ENCODE measurements at regions not wholly inside any gene's neighbourhood (a gene's known extent, or its start where the extent isn't known, plus 50 kb on each side); places are given as distances from the start of the nearest gene placed in this dataset.

DNA sequence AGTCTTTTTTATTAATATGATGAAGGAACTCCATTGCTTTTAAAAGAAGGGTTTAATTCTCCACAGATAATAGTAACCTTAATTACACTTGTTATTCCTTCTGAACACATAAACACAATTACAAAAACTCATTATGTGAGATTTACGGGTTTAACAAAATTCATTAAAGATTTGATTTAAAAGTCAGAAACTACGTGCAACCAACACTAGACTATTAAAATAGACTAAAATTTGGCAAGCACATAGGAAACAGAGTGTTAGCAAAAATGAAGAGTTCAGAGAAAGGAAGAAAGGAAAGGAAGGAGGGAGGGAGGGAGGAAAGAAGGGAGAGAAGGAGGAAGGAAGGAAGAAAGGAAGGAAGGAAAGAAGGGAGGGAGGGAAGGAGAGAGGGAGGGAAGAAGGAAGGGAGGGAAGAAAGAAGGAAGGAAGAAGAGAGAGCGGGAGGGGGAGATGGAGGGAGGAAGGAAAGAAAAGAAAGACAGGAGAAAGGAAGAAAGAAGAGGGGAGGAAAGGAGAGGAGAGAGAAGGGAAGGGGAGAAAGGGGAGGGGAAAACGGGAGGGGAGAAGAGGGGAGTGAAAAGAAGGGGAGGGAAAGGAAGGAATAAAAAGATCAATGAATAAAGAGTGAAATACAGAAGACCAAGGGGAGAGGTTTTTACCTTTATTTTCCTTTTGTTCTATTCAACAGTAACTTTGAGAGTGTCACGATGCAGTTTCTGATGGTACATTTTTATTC lies 123.4 kb upstream of the LYPLAL1 start:
- WGBS, 5 donors, result 77 to 84% (median 78%) methylated on average over 5 of the region's 5 CpGs
- H3K27ac ChIP-seq, result no peak overlapping the region
- no peaks in the 10 kb centered on the region for H3K9me3 ChIP-seq
- no peak overlapping the region for H3K4me3 ChIP-seq
- DNase-seq, result no peak
- TF ChIP-seq POLR2AphosphoS5 (IDR thresholded peaks at IDR 0.05) (no peak), POLR2A (IDR thresholded peaks at IDR 0.05) (no peak)
- TF ChIP-seq, protein P1, sequence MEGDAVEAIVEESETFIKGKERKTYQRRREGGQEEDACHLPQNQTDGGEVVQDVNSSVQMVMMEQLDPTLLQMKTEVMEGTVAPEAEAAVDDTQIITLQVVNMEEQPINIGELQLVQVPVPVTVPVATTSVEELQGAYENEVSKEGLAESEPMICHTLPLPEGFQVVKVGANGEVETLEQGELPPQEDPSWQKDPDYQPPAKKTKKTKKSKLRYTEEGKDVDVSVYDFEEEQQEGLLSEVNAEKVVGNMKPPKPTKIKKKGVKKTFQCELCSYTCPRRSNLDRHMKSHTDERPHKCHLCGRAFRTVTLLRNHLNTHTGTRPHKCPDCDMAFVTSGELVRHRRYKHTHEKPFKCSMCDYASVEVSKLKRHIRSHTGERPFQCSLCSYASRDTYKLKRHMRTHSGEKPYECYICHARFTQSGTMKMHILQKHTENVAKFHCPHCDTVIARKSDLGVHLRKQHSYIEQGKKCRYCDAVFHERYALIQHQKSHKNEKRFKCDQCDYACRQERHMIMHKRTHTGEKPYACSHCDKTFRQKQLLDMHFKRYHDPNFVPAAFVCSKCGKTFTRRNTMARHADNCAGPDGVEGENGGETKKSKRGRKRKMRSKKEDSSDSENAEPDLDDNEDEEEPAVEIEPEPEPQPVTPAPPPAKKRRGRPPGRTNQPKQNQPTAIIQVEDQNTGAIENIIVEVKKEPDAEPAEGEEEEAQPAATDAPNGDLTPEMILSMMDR (IDR thresholded peaks at IDR 0.05 in 8 of 11, conservative IDR thresholded peaks at IDR 0.05 in 3 of 11), result no peak
- no peaks in the 10 kb centered on the region for H3K4me1 ChIP-seq
- no peaks in the 10 kb centered on the region for H3K36me3 ChIP-seq
- intact Hi-C loops (cut with DNase I; ENCODE audit: low total_unique reads), result no loop called here
- peaks cover 0 to 5% (median 0%) of the 10 kb centered on the region in 7 donors for H3K27me3 ChIP-seq (replicated peaks in 1 of 7)

DNA sequence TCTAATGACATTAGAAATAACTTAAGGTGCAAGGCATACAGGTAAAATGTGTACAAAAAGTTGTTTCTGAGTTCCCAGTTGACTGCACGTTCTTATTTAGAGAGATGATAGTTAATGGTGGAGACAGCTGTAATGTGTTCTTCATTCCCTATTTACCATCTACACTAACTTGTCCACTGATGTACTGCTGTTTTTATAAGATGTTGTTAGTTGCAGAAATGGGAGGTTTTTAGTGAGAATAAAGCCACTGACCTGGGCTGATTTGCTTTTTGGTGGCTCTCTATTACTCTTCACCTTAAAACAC lies 122.9 kb upstream of the LYPLAL1 start:
- DNase-seq, result no peak
- TF ChIP-seq, protein P1 (IDR thresholded peaks at IDR 0.05 in 8 of 11, conservative IDR thresholded peaks at IDR 0.05 in 3 of 11), result no peak
- TF ChIP-seq POLR2AphosphoS5 (IDR thresholded peaks at IDR 0.05) (no peak), POLR2A (IDR thresholded peaks at IDR 0.05) (no peak)
- Histone ChIP-seq H3K27ac (no peak overlapping the region), H3K36me3 (no peaks in the 10 kb centered on the region), H3K4me1 (no peaks in the 10 kb centered on the region), H3K4me3 (no peak overlapping the region), H3K9me3 (no peaks in the 10 kb centered on the region), H3K27me3 (replicated peaks in 1 of 7) (peaks cover 0 to 5% (median 0%) of the 10 kb centered on the region in 7 donors)
- intact Hi-C loops (cut with DNase I; ENCODE audit: low total_unique reads), result no loop called here
- WGBS, 5 donors, result 0 to 77% (median 39%) methylated on average over 1 of the region's 1 CpG

DNA sequence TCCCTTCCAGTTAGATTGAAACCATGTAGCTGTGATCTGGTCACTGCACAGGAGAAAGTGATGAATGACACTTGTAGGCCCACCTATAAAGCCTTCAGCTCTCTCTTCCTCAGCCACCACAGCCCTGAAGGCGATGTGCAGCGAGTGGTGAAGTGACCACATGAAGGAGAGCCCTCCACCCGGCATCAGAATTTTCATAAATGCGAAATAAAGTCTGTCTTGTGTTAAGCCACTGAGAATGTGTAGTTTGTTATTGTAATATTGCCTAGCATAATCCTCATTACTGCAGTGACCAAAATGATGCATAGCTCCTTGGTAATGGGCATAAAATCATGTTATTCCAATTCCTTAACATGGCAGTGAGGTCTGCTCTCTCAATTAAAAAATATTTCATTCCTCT lies 122.1 kb upstream of the LYPLAL1 start:
- H3K4me1 ChIP-seq, result no peaks in the 10 kb centered on the region
- WGBS, 5 donors, result 66 to 90% (median 82%) methylated on average over 4 of the region's 4 CpGs
- H3K9me3 ChIP-seq, result no peaks in the 10 kb centered on the region
- peaks cover 0 to 5% (median 0%) of the 10 kb centered on the region in 7 donors for H3K27me3 ChIP-seq (replicated peaks in 1 of 7)
- H3K36me3 ChIP-seq, result no peaks in the 10 kb centered on the region
- DNase-seq, result no peak
- no peak overlapping the region for H3K4me3 ChIP-seq
- intact Hi-C loops (cut with DNase I; ENCODE audit: low total_unique reads), result no loop called here
- H3K27ac ChIP-seq, result no peak overlapping the region
- TF ChIP-seq POLR2A (IDR thresholded peaks at IDR 0.05) (no peak), POLR2AphosphoS5 (IDR thresholded peaks at IDR 0.05) (no peak)
- TF ChIP-seq, protein P1 (IDR thresholded peaks at IDR 0.05 in 8 of 11, conservative IDR thresholded peaks at IDR 0.05 in 3 of 11), result no peak

DNA sequence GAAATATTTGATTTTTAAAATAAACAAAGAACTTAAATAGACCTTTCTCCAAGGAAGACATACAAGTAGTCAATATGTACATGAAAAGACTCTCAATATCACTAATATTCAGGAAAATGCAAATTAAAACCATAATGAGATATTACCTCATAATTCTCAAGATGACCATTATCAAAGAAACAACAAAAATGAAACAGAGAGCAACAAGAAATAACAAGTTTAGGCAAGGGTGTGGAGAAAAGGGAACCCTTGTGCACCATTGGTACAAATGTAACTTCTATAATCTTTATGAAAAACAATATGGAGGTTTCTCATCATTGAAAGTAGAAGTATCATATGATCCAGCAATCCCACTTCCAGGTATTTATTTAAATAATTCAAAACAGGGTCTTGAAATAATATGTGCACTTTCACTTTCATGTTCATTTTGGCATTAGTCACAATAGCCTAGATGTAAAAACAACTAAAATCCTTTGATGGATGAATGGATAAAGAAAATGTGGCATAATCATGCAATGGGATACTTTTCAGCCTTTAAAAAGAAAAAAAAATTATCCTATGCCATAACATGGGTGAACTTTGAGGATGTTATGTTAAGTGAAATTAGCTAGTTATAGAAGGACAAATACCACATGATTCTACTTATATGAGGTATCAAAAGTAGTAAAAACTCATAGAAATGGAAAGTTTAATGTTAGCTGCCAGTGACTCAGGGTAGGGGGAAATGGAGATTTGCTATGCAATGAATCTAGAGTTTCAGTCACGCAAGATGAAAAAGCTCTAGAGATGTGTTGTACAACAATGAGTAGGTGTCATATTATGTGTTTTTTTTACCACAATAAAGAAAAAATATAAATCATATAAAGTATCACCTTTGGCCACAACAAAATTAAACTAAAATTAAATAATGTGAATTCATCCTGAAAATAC lies 114.5 kb upstream of the LYPLAL1 start:
- no peak overlapping the region for H3K4me3 ChIP-seq
- H3K9me3 ChIP-seq, result peaks cover 0 to 11% (median 7%) of the 10 kb centered on the region in 8 donors
- intact Hi-C loops (cut with DNase I; ENCODE audit: low total_unique reads), result no loop called here
- H3K36me3 ChIP-seq, result no peaks in the 10 kb centered on the region
- no peak for DNase-seq
- no peak for TF ChIP-seq POLR2A (IDR thresholded peaks at IDR 0.05)
- TF ChIP-seq, protein P1 (IDR thresholded peaks at IDR 0.05 in 8 of 11, conservative IDR thresholded peaks at IDR 0.05 in 3 of 11), result no peak
- TF ChIP-seq POLR2AphosphoS5 (IDR thresholded peaks at IDR 0.05), result no peak
- no peaks in the 10 kb centered on the region for H3K4me1 ChIP-seq
- 80 to 88% (median 85%) methylated on average over 1 of the region's 1 CpG for WGBS, 5 donors
- no peak overlapping the region for H3K27ac ChIP-seq
- H3K27me3 ChIP-seq (replicated peaks in 1 of 7), result no peaks in the 10 kb centered on the region
